GM12873 (cell line): ENCODE measurements at regions not wholly inside any gene's neighbourhood (a gene's known extent, or its start where the extent isn't known, plus 50 kb on each side); places are given as distances from the start of the nearest gene placed in this dataset.

Experiments used
- CTCF ChIP-seq: IDR thresholded peaks from 2 replicates; pipeline ENCODE4 v1.5.1; 2012; ENCODE audit warnings: low read depth, mild to moderate bottlenecking, moderate library complexity, low read length, control low read depth; ENCODE audit not compliant: insufficient read depth; ENCODE audit errors: missing control alignments

- TF ChIP-seq CTCF: no peak
Observed at GRCh38 chr1:147083919-147084272, 88.4 kb downstream of the PRKAB2 start.

- peak; percentile 2 for TF ChIP-seq CTCF
Observed at GRCh38 chr1:147080671-147081394, 91.4 kb downstream of the PRKAB2 start.

GRCh38 chr1:147080006-147080661 is 92.1 kb downstream of the PRKAB2 start:
- TF ChIP-seq CTCF: no peak

- TF ChIP-seq CTCF: no peak
Observed at GRCh38 chr1:147079400-147080005, 92.8 kb downstream of the PRKAB2 start.

- no peak for TF ChIP-seq CTCF
Observed at GRCh38 chr1:147078606-147079399, 93.5 kb downstream of the PRKAB2 start.

GRCh38 chr1:147077936-147078605 is 94.2 kb downstream of the PRKAB2 start:
- TF ChIP-seq CTCF: no peak

- no peak for TF ChIP-seq CTCF
Observed at GRCh38 chr1:147077523-147077922, 94.7 kb downstream of the PRKAB2 start.
